Astrocyte (in vitro differentiated cells and primary cell): ENCODE measurements at regions not wholly inside any gene's neighbourhood (a gene's known extent, or its start where the extent isn't known, plus 50 kb on each side); places are given as distances from the start of the nearest gene placed in this dataset.

ENCODE experiments used
- DNase-seq: peaks from one replicate; pipeline ENCODE4 v3.0.0-alpha.2; 2010; ENCODE audit warnings: low read depth
- FAIRE-seq: peaks from 2 replicates; lab custom pipeline; 2011; peaks lifted over from hg19 to GRCh38; lab: Jason Lieb, UNC
- H2AFZ ChIP-seq: 2 replicates; pipeline ENCODE4 v1.6.0; 2012; ENCODE audit warnings: low read depth, low read length, inconsistent platforms
- H3K27ac ChIP-seq: 2 replicates; pipeline ENCODE4 v1.5.1; 2011; ENCODE audit warnings: low read depth, low read length, inconsistent platforms
- H3K27me3 ChIP-seq: 2 replicates; pipeline ENCODE4 v1.6.0; 2011; ENCODE audit warnings: low read length, inconsistent platforms; ENCODE audit not compliant: insufficient read depth
- H3K36me3 ChIP-seq: 2 replicates; pipeline ENCODE4 v1.5.1; 2011; ENCODE audit warnings: low read length, inconsistent platforms; ENCODE audit not compliant: insufficient read depth
- H3K4me1 ChIP-seq: 2 replicates; pipeline ENCODE4 v1.5.1; 2011; ENCODE audit warnings: low read length, inconsistent platforms; ENCODE audit not compliant: insufficient read depth
- H3K4me2 ChIP-seq: 2 replicates; pipeline ENCODE4 v1.6.0; 2012; ENCODE audit warnings: low read length, inconsistent platforms
- H3K4me3 ChIP-seq: 2 replicates; pipeline ENCODE4 v1.5.1; 2011; ENCODE audit warnings: low read depth, mild to moderate bottlenecking, low read length, inconsistent platforms; ENCODE audit not compliant: insufficient read depth
- H3K79me2 ChIP-seq: 2 replicates; pipeline ENCODE4 v1.6.0; 2012; ENCODE audit warnings: mild to moderate bottlenecking, low read length, inconsistent platforms; ENCODE audit not compliant: insufficient read depth
- H3K9ac ChIP-seq: 2 replicates; pipeline ENCODE4 v1.6.0; 2012; ENCODE audit warnings: mild to moderate bottlenecking, low read length, inconsistent platforms
- H3K9me3 ChIP-seq: 2 replicates; pipeline ENCODE4 v1.5.1; 2012; ENCODE audit warnings: low read depth, mild to moderate bottlenecking, low read length, inconsistent platforms; ENCODE audit not compliant: insufficient read depth
- H4K20me1 ChIP-seq: 2 replicates; pipeline ENCODE4 v1.6.0; 2012; ENCODE audit warnings: low read length, inconsistent platforms; ENCODE audit not compliant: insufficient read depth
- H3K27ac Mint-ChIP-seq: one replicate; pipeline ENCODE4 v1.8.0; 2021; ENCODE audit warnings: mild to moderate bottlenecking, mixed read lengths; ENCODE audit not compliant: unreplicated experiment
- H3K27me3 Mint-ChIP-seq: one replicate; pipeline ENCODE4 v1.8.0; 2021; ENCODE audit warnings: low read depth, mixed read lengths; ENCODE audit not compliant: unreplicated experiment
- H3K36me3 Mint-ChIP-seq: one replicate; pipeline ENCODE4 v1.8.0; 2021; ENCODE audit warnings: low read depth, mixed read lengths; ENCODE audit not compliant: unreplicated experiment
- H3K4me1 Mint-ChIP-seq: one replicate; pipeline ENCODE4 v1.8.0; 2021; ENCODE audit warnings: low read depth, mixed read lengths; ENCODE audit not compliant: unreplicated experiment
- H3K4me3 Mint-ChIP-seq: one replicate; pipeline ENCODE4 v1.8.0; 2021; ENCODE audit warnings: mild to moderate bottlenecking, moderate library complexity, mixed read lengths; ENCODE audit not compliant: unreplicated experiment
- H3K9me3 Mint-ChIP-seq: one replicate; pipeline ENCODE4 v1.8.0; 2021; ENCODE audit warnings: mild to moderate bottlenecking, mixed read lengths; ENCODE audit not compliant: unreplicated experiment
- EZH2 ChIP-seq: IDR thresholded peaks from 2 replicates; pipeline ENCODE4 v1.6.1; 2012; ENCODE audit warnings: mild to moderate bottlenecking, low read length, inconsistent platforms; ENCODE audit not compliant: insufficient read depth
- TF ChIP-seq, protein P1 (sequence below): IDR thresholded peaks from 2 replicates; pipeline ENCODE4 v1.5.1; 2011; ENCODE audit warnings: low read depth, mild to moderate bottlenecking, inconsistent platforms, low read length, moderate library complexity; ENCODE audit not compliant: insufficient read depth

DNA sequence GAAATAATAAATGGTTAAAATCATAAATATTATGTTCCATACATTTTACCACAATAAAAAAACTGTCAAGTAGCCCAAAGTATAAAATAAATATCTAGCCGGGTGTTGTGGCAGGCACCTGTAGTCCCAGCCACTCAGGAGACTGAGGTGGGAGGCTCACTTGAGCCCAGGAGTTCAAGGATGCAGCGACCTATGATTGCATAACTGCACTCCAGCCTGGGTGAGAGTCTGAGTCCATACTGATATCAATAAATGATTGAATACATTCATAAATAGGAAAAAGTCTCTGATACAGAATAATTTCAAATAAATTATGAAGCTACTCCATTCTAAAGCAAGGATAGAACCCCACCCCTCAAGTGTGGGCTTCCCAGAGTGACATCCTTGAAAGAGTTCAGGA lies 68.5 kb upstream of the GATA2 start:
- no peak for DNase-seq

DNA sequence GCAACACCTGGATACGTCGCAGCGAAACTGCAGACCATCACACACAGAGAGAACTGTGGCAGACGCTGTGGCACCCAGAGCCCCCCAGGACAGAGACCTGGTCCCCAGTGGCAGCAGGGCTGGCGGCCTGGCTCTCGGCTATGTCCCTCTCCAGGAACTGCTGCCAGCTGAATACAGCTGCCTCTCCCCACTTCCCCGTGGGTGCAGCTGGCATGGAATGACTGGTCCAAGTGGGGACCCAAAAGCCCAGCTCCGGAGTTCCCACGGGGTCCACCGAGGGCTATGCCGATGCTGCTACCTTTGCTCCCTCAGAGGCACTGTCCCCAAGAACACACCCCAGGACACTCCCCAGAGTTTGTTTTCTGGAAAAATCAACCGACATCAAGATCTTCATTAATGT lies 67.8 kb upstream of the GATA2 start:
- no peaks in the 10 kb centered on the region for H4K20me1 ChIP-seq
- no peaks in the 10 kb centered on the region for H3K79me2 ChIP-seq
- no peak overlapping the region for H2AFZ ChIP-seq
- H3K4me2 ChIP-seq = no peak overlapping the region
- no peak overlapping the region for H3K4me3 ChIP-seq
- FAIRE-seq (no peak), DNase-seq (no peak)
- TF ChIP-seq EZH2 = no peak
- TF ChIP-seq, protein P1, sequence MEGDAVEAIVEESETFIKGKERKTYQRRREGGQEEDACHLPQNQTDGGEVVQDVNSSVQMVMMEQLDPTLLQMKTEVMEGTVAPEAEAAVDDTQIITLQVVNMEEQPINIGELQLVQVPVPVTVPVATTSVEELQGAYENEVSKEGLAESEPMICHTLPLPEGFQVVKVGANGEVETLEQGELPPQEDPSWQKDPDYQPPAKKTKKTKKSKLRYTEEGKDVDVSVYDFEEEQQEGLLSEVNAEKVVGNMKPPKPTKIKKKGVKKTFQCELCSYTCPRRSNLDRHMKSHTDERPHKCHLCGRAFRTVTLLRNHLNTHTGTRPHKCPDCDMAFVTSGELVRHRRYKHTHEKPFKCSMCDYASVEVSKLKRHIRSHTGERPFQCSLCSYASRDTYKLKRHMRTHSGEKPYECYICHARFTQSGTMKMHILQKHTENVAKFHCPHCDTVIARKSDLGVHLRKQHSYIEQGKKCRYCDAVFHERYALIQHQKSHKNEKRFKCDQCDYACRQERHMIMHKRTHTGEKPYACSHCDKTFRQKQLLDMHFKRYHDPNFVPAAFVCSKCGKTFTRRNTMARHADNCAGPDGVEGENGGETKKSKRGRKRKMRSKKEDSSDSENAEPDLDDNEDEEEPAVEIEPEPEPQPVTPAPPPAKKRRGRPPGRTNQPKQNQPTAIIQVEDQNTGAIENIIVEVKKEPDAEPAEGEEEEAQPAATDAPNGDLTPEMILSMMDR = no peak
- peaks cover 17% of the 10 kb centered on the region for H3K27me3 ChIP-seq
- Mint-ChIP-seq H3K36me3 (no peaks in the 10 kb centered on the region), H3K27ac (no peak overlapping the region), H3K9me3 (no peaks in the 10 kb centered on the region), H3K27me3 (peaks cover 35% of the 10 kb centered on the region), H3K4me1 (no peaks in the 10 kb centered on the region), H3K4me3 (no peak overlapping the region)
- no peak overlapping the region for H3K9ac ChIP-seq
- H3K36me3 ChIP-seq = no peaks in the 10 kb centered on the region
- no peak overlapping the region for H3K27ac ChIP-seq
- no peaks in the 10 kb centered on the region for H3K4me1 ChIP-seq
- no peaks in the 10 kb centered on the region for H3K9me3 ChIP-seq

More for the DNA sequence above, 68.5 kb upstream of the GATA2 start:
- no peak overlapping the region for H3K4me2 ChIP-seq
- no peaks in the 10 kb centered on the region for H3K36me3 ChIP-seq
- H3K4me1 ChIP-seq = no peaks in the 10 kb centered on the region
- H3K9me3 ChIP-seq = no peaks in the 10 kb centered on the region
- no peaks in the 10 kb centered on the region for H3K79me2 ChIP-seq
- no peak overlapping the region for H3K27ac ChIP-seq
- TF ChIP-seq EZH2 = no peak
- TF ChIP-seq, protein P1 = no peak
- Mint-ChIP-seq H3K4me1 (no peaks in the 10 kb centered on the region), H3K36me3 (no peaks in the 10 kb centered on the region), H3K4me3 (no peak overlapping the region), H3K27me3 (peaks cover 33% of the 10 kb centered on the region), H3K9me3 (no peaks in the 10 kb centered on the region), H3K27ac (no peak overlapping the region)
- no peak for FAIRE-seq
- no peak overlapping the region for H2AFZ ChIP-seq
- no peaks in the 10 kb centered on the region for H4K20me1 ChIP-seq
- peaks cover 17% of the 10 kb centered on the region for H3K27me3 ChIP-seq
- H3K4me3 ChIP-seq = no peak overlapping the region
- H3K9ac ChIP-seq = no peak overlapping the region

DNA sequence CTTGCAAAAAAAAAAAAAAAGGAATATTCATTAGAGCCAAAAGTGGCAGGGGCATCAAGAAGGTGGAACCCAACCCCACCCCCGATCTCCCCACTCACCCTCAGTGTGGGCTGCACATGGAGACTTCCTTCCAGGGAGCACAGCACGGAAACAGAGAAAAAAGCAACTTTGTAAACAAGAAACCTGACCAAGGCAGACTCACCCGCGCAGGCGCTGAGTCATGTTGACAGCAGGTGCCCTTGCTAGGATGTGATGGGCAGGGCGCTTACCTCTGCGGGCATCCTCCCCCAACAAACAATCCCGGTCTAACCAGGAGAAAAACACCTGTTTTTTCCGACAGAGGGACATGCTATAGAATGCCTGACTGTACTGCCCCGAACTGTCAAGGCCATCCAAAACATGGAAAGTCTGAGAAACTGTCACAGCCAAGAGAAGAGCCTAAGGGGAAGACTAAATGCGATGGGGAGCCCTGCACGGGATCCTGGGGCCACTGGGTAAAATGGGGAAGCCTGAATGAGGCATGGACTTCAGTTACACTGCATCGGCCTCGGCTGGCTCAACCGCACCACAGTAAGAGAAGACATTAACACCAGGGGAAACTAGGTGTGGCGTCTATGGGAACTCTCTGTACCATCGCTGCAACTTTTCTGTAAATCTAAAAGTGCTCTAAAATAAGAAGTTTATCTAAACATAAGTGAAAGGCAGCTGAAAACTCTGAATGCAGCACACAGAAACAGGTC lies 66.7 kb upstream of the GATA2 start:
- no peak overlapping the region for H2AFZ ChIP-seq
- FAIRE-seq (no peak), DNase-seq (no peak)
- H3K4me1 ChIP-seq = no peaks in the 10 kb centered on the region
- H3K4me3 ChIP-seq = no peak overlapping the region
- H3K9me3 ChIP-seq = no peaks in the 10 kb centered on the region
- H3K4me2 ChIP-seq = no peak overlapping the region
- H3K79me2 ChIP-seq = no peaks in the 10 kb centered on the region
- TF ChIP-seq, protein P1 = no peak
- no peak for TF ChIP-seq EZH2
- peaks cover 12% of the 10 kb centered on the region for H3K27me3 ChIP-seq
- no peak overlapping the region for H3K9ac ChIP-seq
- Mint-ChIP-seq H3K9me3 (no peaks in the 10 kb centered on the region), H3K27me3 (peaks cover 31% of the 10 kb centered on the region), H3K27ac (no peak overlapping the region), H3K4me3 (no peak overlapping the region), H3K36me3 (no peaks in the 10 kb centered on the region), H3K4me1 (no peaks in the 10 kb centered on the region)
- no peak overlapping the region for H3K27ac ChIP-seq
- no peaks in the 10 kb centered on the region for H3K36me3 ChIP-seq
- no peaks in the 10 kb centered on the region for H4K20me1 ChIP-seq
